ENCODE measurements at regions not wholly inside any gene's neighbourhood (a gene's known extent, or its start where the extent isn't known, plus 50 kb on each side); places are given as distances from the start of the nearest gene placed in this dataset.
"Not testable (repeated sequence)": the region's sequence is repeated elsewhere in the genome, so short reads cannot be mapped to it uniquely, and the experiment has no call there.

DNA sequence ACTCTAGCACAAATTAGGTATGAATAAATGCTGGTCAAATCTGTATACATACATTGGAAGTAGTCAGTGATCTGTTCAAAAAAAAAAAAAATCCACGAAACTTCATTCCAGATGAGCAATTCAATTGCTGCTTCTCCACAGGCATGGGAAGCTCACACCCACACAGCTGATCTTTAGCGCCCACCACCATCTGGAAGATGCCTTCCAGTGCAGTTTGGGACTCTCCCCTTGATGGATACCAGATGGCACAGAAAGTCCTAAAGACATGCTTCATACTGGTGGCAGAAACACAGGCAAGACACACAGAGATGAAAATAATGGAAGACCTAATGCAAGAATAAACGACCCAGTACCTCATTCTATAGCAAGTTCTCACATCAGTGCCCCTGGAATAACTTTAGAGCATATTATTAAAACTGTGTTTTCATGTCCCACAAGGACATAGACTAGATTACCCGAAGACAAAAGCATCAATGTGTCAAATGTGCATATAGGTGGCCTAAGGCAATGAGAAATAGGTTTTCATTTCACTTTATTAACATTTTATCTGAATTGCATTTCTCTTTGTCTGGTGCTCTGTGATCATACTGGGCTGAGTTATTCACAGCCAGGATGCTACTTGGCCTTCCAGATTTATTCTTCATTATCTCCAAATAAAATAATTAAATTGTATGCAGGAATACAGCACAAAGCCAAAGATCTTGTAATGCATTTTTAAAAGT, 135.4 kb upstream of the TAS2R1 start:
- no peak overlapping the region for H3K4me2 ChIP-seq (ENCODE audit: low read length)
- no peaks in the 10 kb centered on the region for H3F3A ChIP-seq (ENCODE audit: insufficient read depth, low read length)
- H3K27ac ChIP-seq (ENCODE audit: low read depth, low read length, poor library complexity, severe bottlenecking), result no peak overlapping the region
- H4K20me1 ChIP-seq (ENCODE audit: insufficient read depth, low read length), result no peaks in the 10 kb centered on the region
- no peaks in the 10 kb centered on the region for H3K36me3 ChIP-seq (ENCODE audit: insufficient read depth, low read length)
- no peak overlapping the region for H2AFZ ChIP-seq (ENCODE audit: low read length)
- no peaks in the 10 kb centered on the region for H3K27me3 ChIP-seq (ENCODE audit: insufficient read depth, low read length)
- no peaks in the 10 kb centered on the region for H3K9me2 ChIP-seq (ENCODE audit: low read depth, low read length)
- no peaks in the 10 kb centered on the region for H3K9me3 ChIP-seq (ENCODE audit: low read length)
- TF ChIP-seq, protein P1, sequence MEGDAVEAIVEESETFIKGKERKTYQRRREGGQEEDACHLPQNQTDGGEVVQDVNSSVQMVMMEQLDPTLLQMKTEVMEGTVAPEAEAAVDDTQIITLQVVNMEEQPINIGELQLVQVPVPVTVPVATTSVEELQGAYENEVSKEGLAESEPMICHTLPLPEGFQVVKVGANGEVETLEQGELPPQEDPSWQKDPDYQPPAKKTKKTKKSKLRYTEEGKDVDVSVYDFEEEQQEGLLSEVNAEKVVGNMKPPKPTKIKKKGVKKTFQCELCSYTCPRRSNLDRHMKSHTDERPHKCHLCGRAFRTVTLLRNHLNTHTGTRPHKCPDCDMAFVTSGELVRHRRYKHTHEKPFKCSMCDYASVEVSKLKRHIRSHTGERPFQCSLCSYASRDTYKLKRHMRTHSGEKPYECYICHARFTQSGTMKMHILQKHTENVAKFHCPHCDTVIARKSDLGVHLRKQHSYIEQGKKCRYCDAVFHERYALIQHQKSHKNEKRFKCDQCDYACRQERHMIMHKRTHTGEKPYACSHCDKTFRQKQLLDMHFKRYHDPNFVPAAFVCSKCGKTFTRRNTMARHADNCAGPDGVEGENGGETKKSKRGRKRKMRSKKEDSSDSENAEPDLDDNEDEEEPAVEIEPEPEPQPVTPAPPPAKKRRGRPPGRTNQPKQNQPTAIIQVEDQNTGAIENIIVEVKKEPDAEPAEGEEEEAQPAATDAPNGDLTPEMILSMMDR (IDR thresholded peaks at IDR 0.05; ENCODE audit: low read length), result no peak
- TF ChIP-seq EZH2 (IDR thresholded peaks at IDR 0.05; ENCODE audit: borderline replicate concordance, low read length), result no peak
- H3K4me1 ChIP-seq (ENCODE audit: insufficient read depth, low read length, severe bottlenecking), result no peaks in the 10 kb centered on the region
- no peak overlapping the region for H3K9ac ChIP-seq (ENCODE audit: low read length)
- H3K4me3 ChIP-seq (ENCODE audit: low read depth, low read length, poor library complexity, severe bottlenecking), result no peak overlapping the region
- no peaks in the 10 kb centered on the region for H3K79me2 ChIP-seq (ENCODE audit: insufficient read depth, low read length)

DNA sequence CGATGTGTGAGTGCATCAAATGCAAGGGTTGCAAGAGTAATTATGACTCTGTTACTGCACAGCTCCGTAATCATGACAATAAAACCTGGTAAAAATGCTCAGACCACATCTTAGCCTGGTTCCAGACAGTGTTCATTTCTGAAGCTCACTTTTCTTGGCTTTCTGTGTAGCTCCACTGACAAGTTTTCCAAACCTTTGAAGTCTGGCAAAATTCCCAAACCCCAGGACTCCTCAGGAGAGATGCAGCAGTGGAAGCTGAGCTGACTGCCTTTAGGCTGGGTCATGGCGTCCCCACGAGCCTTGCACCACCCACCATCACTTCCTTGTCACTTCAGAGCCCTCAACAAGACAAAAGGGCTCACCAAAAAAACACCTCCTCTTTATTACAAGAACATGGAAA, 131.6 kb upstream of the TAS2R1 start:
- Histone ChIP-seq H3K4me1 (ENCODE audit: insufficient read depth, low read length, severe bottlenecking) (no peaks in the 10 kb centered on the region), H4K20me1 (ENCODE audit: insufficient read depth, low read length) (no peaks in the 10 kb centered on the region), H3F3A (ENCODE audit: insufficient read depth, low read length) (no peaks in the 10 kb centered on the region), H3K79me2 (ENCODE audit: insufficient read depth, low read length) (no peaks in the 10 kb centered on the region), H3K36me3 (ENCODE audit: insufficient read depth, low read length) (no peaks in the 10 kb centered on the region), H3K27ac (ENCODE audit: low read depth, low read length, poor library complexity, severe bottlenecking) (no peak overlapping the region), H3K27me3 (ENCODE audit: insufficient read depth, low read length) (no peaks in the 10 kb centered on the region), H3K9ac (ENCODE audit: low read length) (no peak overlapping the region), H3K9me3 (ENCODE audit: low read length) (no peaks in the 10 kb centered on the region), H2AFZ (ENCODE audit: low read length) (no peak overlapping the region), H3K4me3 (ENCODE audit: low read depth, low read length, poor library complexity, severe bottlenecking) (no peak overlapping the region), H3K4me2 (ENCODE audit: low read length) (no peak overlapping the region), H3K9me2 (ENCODE audit: low read depth, low read length) (no peaks in the 10 kb centered on the region)
- no peak for TF ChIP-seq EZH2 (IDR thresholded peaks at IDR 0.05; ENCODE audit: borderline replicate concordance, low read length)
- TF ChIP-seq, protein P1 (IDR thresholded peaks at IDR 0.05; ENCODE audit: low read length), result no peak

DNA sequence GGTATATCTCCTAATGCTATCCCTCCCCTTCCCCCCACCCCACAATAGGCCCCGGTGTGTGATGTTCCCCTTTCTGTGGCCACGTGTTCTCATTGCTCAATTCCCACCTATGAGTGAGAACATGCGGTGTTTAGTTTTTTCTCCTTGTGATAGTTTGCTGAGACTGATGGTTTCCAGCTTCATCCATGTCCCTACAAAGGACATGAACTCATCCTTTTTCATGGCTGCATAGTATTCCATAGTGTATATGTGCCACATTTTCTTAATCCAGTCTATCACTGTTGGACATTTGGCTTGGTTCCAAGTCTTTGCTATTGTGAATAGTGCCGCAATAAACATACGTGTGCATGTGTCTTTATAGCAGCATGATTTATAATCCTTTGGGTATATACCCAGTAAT, 122.5 kb upstream of the TAS2R1 start:
- not testable (repeated sequence) for H3F3A ChIP-seq (ENCODE audit: insufficient read depth, low read length); H4K20me1 ChIP-seq (ENCODE audit: insufficient read depth, low read length); H3K9me2 ChIP-seq (ENCODE audit: low read depth, low read length); H3K4me3 ChIP-seq (ENCODE audit: low read depth, low read length, poor library complexity, severe bottlenecking); H3K4me1 ChIP-seq (ENCODE audit: insufficient read depth, low read length, severe bottlenecking); H2AFZ ChIP-seq (ENCODE audit: low read length); H3K4me2 ChIP-seq (ENCODE audit: low read length); H3K27ac ChIP-seq (ENCODE audit: low read depth, low read length, poor library complexity, severe bottlenecking); H3K79me2 ChIP-seq (ENCODE audit: insufficient read depth, low read length); H3K9me3 ChIP-seq (ENCODE audit: low read length); H3K9ac ChIP-seq (ENCODE audit: low read length); H3K27me3 ChIP-seq (ENCODE audit: insufficient read depth, low read length); H3K36me3 ChIP-seq (ENCODE audit: insufficient read depth, low read length)

DNA sequence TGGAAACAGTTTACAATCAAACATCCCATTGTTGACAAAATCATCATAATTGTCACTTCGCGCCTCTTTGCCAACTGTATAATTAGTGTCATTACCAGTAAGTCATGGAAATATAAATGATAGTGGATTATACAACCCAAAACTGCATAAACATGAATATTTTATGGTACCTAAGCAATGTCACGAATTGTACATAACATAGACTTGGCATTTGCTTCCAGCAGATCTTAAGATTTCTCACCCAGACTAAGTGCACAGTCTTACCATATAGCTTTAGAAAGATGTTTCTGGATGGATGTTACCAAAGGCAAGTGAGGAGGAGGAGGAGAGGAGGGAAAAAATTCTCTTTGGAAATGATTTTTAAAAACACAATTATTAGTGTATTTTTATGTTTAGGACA, 113.4 kb upstream of the TAS2R1 start:
- Histone ChIP-seq H3K9me2 (ENCODE audit: low read depth, low read length) (no peaks in the 10 kb centered on the region), H3K9ac (ENCODE audit: low read length) (no peak overlapping the region), H4K20me1 (ENCODE audit: insufficient read depth, low read length) (no peaks in the 10 kb centered on the region), H3K4me1 (ENCODE audit: insufficient read depth, low read length, severe bottlenecking) (no peaks in the 10 kb centered on the region), H3K79me2 (ENCODE audit: insufficient read depth, low read length) (no peaks in the 10 kb centered on the region), H3K36me3 (ENCODE audit: insufficient read depth, low read length) (no peaks in the 10 kb centered on the region), H3K27ac (ENCODE audit: low read depth, low read length, poor library complexity, severe bottlenecking) (no peak overlapping the region), H3F3A (ENCODE audit: insufficient read depth, low read length) (no peaks in the 10 kb centered on the region), H3K4me2 (ENCODE audit: low read length) (no peak overlapping the region), H3K4me3 (ENCODE audit: low read depth, low read length, poor library complexity, severe bottlenecking) (no peak overlapping the region), H2AFZ (ENCODE audit: low read length) (no peak overlapping the region), H3K9me3 (ENCODE audit: low read length) (no peaks in the 10 kb centered on the region), H3K27me3 (ENCODE audit: insufficient read depth, low read length) (no peaks in the 10 kb centered on the region)
- TF ChIP-seq, protein P1 (IDR thresholded peaks at IDR 0.05; ENCODE audit: low read length), result no peak
- TF ChIP-seq EZH2 (IDR thresholded peaks at IDR 0.05; ENCODE audit: borderline replicate concordance, low read length), result no peak
